ENCODE measurements at regions not wholly inside any gene's neighbourhood (a gene's known extent, or its start where the extent isn't known, plus 50 kb on each side); places are given as distances from the start of the nearest gene placed in this dataset.

- no peak for DNase-seq
Measured at GRCh38 chr13:99859178-99860177, 112.1 kb downstream of the ZIC5 start.

- DNase-seq, result no peak
Measured at GRCh38 chr13:99857738-99858137, 113.8 kb downstream of the ZIC5 start.

GRCh38 chr13:99855526-99856420, 115.8 kb downstream of the ZIC5 start:
- DNase-seq, result no peak

DNA sequence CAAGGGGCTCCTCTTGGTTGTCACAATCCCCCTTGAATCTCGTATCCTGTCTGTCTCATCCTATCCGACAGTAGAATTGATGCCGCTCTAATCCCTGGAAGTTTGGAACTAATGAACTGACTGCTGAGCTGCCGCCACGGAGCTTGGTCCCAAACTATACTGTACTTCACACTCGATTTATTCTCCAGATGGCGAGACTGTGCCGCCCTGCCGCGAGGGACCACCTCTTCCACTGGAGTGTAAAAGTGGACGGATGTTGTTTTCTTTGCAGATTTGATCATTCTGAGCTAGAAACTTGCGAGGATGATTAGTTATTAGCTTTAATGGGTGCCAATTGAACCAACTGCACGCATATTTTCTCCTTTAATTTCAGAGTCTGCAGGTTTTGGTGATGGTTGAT, 117.2 kb downstream of the ZIC5 start:
- DNase-seq, result no peak

GRCh38 chr13:99847318-99847750, 124.2 kb downstream of the ZIC5 start:
- no peak for DNase-seq

DNA sequence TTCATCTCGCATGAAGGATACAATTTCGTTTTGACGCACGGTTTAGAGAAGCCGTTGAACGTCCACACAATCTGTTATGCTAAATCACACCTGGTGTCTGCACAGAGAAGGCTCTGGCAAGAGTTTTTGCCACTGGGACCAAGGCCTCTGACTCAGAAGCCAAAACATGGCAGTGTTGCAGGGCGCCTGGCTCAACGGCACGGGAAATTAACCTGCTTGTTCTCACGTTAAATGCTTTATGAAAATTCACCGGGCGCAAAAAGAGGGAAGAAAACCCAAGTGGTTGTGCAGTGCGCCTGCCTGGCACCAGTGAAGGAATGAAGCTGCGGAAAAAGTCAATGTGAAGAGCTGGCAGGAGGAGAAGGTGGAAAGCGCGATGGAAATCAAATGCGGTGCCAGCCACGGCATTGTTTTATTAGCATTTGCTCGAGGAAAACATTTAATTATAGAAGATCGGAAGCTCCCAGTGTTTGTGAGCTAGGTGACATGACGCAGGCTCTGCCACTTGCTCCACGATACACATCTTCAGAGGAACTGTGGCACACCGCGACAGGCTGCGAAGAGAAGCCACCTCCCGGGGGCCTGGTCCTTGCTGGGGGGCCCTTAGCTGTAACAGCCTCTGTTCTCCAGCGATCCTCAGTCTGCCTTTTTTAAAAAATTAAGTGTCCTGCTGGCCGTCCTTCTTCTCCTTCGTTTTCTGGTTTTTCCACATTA, 126.2 kb downstream of the ZIC5 start:
- no peak for DNase-seq

- no peak for DNase-seq
Measured at GRCh38 chr13:99844421-99844820, 127.1 kb downstream of the ZIC5 start.

GRCh38 chr13:99843872-99844271, 127.7 kb downstream of the ZIC5 start:
- DNase-seq, result no peak

GRCh38 chr13:99842405-99842804, 129.2 kb downstream of the ZIC5 start:
- no peak for DNase-seq

GRCh38 chr13:99836291-99836690, 135.3 kb downstream of the ZIC5 start:
- no peak for DNase-seq

DNA sequence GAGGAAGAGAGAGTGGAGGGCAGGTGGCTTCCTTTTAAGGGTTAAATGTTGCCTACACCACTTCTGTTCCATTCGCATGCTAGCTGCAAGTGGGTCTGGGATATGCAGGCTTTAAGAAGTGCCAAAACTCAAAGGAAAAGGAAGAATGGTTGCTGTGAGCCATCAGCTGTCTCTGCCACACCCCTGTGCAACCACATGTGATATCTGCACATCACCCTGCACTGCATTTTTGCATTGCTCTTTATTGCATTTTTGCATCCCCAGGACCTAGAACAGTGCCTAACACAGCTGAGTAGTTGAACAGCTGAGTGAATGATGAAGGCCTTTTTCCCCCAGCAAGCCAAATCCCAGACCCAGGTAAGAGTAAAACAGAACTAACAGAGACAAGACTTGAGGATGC, 136.1 kb downstream of the ZIC5 start:
- DNase-seq, result no peak

DNA sequence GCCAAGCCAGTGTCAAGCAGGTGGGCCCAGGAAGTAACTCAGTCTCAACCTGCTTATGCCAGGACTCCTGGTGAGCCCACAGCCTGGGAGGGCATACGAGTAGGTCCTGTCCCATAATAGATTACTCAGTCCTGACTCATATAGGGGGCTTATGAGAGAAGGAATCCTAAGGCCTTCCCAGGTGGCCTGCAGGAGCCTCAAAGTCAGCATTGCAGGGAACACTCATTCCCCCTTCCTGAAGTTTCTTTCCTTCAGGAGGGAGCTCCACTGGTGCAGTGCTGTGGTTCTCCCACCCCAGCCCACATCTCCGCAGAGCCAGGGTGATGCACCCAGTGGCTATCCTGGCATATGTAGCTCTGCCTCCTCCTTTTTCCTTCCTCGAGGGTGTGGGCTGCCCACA, 137.3 kb downstream of the ZIC5 start:
- no peak for DNase-seq

- DNase-seq, result no peak
Measured at GRCh38 chr13:99832347-99832746, 139.2 kb downstream of the ZIC5 start.

GRCh38 chr13:99830931-99831330, 140.6 kb downstream of the ZIC5 start:
- DNase-seq, result no peak

DNA sequence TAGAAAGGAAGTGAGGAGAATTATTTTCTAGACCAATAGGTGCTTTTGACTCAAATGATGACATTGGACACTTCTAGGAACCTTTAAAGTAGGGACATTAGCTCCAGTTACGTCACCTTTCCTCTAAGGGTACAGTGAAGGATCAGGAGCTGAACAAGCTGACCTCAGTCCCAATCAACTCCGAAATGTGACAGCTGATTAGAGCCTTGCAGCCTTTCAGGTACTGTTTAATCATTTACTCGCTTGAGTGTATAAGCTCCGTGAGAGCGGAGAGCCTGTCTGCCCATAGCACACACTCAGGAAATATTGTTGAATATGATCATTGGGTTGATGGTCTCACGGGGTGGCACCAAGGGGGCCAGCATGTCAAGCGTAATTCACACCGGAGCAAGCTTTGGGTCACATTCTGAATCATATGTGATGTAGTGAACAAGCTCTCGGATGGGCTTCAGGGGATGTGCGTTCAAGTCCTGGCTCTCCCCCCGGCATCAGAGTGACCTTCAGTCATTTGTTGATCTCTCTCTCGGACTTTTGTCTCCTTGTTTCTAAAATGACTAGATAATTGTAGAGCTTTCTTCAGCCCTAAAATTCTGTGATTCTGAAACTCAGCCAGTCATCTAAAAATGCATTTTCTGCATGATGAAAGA, 141.9 kb downstream of the ZIC5 start:
- DNase-seq, result no peak

- DNase-seq, result no peak
Measured at GRCh38 chr13:99829161-99829560, 142.4 kb downstream of the ZIC5 start.

GRCh38 chr13:99828735-99829134, 142.8 kb downstream of the ZIC5 start:
- DNase-seq, result no peak

GRCh38 chr13:99828123-99828522, 143.4 kb downstream of the ZIC5 start:
- DNase-seq, result no peak

- no peak for DNase-seq
Measured at GRCh38 chr13:99827011-99827772, 144.4 kb downstream of the ZIC5 start.

GRCh38 chr13:99823961-99824360, 147.6 kb downstream of the ZIC5 start:
- DNase-seq, result no peak

- DNase-seq, result no peak
Measured at GRCh38 chr13:99822820-99823219, 148.7 kb downstream of the ZIC5 start.

DNA sequence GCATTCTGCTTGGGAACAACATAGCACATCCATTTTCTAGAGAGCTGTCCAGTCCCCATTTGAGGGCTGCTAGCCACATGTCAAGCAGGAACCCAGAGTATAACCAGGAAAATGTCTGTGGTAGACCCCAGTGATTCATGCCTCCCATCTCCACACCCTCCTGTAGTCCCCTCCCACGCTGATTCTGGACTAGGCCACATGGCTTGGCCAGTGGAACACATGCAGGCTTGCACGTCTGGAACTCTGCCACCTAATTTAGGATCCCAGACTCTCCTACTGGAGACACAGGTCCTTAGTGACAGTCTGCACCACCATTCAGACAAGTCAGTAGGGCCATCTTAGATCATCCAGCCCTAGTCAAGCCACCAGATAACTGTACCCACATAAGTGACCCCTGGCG, 149.8 kb downstream of the ZIC5 start:
- no peak for DNase-seq
